Hematopoietic multipotent progenitor cell treated with erythropoietin and hydrocortisone succinate and interleukin-3 and kit ligand, for 15 days (in vitro differentiated cells): ENCODE measurements at regions not wholly inside any gene's neighbourhood (a gene's known extent, or its start where the extent isn't known, plus 50 kb on each side); places are given as distances from the start of the nearest gene placed in this dataset.
"Not testable (repeated sequence)": the region's sequence is repeated elsewhere in the genome, so short reads cannot be mapped to it uniquely, and the experiment has no call there.

Experiments used
- DNase-seq: peaks from one replicate; pipeline ENCODE4 v3.0.0-alpha.2; 2015; ENCODE audit warnings: low spot score

DNA sequence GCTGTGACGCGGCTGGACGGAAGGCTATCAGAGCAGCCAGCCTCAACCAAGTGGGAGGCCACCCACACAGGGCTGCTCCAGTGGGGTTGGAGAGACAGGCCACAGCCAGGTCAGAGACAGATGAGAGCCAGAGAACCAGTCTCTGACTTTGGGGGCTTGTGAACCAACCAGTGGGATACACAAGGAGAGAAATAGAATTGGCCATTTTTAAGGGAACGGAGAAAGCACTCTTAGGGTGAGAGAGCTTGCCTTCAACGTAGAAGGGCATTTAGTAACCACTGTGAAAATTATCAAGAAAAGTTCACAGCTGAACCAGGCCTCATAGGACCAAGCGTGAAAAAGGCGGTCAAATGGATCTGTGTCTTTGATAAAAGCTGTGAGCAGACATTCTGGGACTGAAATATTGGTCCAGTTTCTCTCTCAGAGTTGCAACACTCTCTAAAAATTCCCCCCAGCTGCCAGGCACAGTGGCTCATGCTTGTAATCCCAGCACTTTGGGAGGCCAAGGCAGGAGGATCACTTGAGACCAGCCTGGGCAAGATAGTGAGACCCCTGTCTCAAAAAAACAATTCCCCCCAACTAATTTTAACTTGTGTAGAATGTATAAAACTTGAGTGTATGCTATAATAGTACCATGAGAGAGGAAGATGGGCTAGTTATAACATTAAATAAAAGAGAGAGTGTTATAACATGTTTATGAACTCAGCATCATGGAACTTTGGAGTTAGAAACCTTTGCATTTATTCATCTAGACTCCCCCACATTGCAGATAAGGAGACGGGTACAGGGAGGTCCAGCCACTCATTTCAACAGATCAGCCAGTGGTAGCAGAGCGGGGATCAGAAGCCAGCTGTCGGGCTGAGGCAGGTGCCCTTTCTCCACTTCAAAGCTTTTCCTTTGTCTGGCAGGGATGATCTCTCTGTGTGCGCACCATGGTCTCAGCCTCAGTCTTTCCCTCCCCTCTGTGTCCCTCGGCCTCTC is 132.2 kb downstream of the NPIPB11 start:
- DNase-seq: not testable (repeated sequence)

DNA sequence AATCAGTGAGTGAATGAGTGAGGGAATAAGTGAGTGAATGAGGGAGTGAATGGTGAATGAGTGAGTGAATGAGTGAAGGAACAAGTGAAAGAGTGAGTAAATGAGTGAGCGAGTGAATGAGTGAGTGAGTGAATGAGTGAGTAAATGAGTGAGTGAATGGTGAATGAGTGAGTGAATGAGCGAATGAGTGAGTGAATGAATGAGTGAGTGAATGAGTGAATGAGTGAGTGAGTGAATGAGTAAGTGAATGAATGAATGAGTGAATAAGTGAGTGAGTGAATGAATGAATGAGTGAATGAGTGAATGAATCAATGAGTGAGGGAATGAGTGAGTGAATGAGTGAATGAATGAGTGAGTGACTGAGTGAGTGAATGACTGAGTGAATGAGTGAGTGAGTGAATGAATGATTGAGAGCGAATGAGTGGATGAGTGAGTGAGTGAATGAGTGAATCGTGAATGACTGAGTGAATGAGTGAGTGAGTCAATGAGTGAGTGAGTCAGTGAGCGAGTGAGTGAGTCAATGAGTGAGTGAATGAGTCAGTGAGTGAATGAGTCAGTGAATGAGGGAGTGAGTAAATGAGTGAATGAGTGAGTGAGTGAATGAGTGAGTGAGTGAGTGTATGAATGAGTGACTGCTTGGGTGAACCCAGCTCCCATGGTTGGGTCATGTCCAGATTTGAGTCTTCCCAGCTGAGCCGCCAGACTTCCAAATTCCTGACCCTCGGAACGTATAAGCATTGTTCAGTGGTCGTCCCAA is 133.0 kb downstream of the NPIPB11 start:
- not testable (repeated sequence) for DNase-seq

DNA sequence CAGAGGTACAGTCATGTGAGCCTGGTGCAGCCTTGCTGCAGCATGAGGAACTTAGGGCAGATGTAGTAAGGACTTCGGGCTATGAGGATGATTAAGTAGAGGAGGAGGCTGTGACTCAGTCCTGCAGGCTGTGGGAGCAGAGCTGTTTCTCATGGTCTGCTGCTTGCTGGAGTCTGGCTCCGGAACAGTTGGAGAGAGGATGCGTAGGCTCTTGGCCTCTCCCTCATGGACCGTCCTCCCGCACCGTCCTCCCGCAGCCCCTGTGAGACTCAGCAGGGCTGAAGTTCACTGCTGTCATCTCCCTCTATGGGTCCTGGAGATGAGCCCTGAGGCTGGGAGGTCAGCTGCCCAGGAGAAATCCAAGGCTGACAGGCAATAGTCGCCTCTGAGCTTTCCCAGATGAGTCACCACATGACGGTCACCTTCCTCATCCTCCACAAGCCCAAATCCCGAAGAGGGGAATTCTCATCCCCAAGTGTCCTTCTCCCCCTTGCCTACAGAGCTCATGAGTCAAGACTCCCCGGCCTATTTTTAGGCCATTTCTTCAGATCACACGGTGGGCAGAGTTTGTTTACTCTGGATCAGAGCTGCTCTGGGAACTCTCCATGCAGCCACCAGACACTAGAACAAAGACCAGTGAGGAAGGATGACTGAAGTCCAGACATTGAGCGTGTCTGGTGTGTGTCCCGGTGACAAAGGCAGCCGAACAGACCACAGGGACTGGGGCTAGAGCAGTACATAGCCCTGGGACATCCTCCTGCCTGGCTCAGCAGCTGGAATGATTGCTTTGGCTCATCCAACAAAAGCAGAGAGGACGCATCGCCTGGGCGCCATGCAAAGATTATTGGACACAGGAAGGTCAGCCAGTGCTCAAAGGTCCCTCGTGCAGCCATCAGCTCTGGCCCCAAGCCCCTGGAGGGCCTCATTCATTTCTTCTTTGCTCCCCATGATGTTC is 134.5 kb downstream of the NPIPB11 start:
- not testable (repeated sequence) for DNase-seq

DNA sequence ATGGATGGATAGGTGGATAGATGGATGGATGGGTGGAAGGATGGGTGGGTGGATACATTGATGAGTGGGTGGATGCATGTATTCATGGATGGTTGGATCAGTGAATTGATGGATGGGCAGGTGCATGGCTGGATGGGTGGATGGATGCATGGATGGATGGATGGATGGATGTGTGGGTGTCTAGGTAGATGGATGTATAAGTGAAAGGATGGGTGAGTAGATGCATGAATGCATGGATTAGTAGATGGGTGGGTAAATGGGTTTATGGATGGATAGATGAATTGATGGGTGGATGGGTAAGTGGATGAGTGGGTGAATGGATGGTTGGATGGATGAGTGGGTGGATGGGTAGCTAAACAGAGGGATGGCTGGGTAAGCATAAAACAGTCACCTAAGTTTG is 135.6 kb downstream of the NPIPB11 start:
- not testable (repeated sequence) for DNase-seq

DNA sequence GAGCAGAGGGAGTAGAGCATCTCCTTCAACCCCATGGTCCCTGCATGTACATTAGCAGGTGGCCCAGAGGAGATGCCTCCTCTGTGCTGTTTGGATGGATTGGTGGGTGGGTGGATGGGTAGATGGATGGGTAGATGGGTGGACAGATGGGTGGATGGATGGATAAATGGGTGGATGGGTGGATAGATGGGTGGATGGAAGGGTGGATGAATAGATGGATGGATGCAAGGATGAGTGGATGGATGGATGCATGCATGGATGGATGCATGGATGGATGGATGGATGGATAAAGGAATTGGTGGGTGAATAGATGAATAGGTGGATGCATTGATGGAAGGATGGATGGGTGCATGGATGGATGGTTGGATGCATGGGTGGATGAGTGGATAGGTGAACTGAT is 136.5 kb downstream of the NPIPB11 start:
- DNase-seq: not testable (repeated sequence)

DNA sequence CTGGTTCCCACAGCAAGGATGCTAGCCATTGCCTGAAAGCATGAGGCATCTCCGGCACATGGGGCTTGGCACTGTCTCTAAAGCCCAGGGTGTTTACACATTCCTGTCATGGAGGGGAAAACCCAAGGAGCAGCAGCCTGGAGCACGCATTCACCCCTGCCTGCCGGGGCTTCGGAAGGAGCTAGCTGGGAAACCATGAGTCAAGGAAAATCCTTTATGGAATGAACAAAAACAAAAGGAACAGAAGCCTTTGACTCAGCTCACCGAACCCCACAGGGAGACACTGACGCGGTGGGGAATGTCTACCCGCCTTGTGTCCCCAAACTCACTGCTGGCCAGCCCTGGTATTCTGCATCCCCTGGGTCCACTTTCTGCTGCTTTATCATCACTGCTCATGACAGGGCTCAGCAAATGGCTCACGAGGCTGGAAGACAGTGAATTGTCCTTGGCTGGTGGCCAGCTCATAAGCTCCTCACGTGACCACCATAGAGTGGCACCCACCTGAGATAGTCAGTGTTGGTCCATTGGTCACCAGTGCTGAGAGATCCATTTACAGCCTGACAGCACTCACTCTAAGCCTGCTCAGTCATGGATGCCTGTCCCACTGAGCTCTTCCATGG is 137.2 kb downstream of the NPIPB11 start:
- not testable (repeated sequence) for DNase-seq

DNA sequence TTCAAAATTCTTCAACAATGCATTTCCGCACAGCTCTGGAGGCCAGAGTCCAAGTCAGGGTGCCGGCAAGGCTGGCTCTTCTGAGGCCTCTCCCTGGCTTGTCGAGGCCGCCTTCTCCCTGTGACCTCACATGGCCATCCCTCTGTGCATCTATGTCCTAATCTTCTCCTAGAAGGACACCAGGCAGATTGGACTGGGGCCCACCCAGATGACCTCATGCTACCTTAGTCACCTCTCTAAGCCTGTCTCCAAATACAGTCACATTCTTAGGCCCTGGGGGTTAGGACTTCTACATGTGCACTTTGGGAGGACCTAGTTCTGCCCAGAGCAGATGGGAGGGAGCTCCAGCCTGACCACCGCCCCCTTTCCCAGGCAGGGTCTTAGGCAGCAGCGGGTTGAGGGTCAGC is 137.7 kb downstream of the NPIPB11 start:
- DNase-seq: not testable (repeated sequence)

DNA sequence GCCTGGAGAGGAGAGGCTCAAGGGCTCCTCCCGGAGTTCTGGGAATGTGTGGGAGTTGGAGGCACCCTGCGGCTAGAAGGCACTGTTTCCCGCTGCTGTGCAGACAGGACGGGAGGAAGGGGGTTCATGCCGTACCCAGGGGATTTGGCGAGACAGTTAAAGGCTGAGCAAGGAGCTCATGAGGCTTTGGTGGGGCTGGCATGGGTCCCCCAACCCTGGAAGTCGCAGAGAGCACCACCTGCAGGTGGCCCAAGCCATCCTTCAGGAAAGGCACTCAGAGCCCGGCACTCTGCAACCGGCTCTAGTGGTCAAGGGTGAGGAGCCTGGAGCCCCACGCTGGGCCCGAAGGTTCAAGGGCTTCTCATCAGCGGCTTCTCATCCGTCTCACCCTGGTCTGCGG is 138.2 kb downstream of the NPIPB11 start:
- DNase-seq: not testable (repeated sequence)

DNA sequence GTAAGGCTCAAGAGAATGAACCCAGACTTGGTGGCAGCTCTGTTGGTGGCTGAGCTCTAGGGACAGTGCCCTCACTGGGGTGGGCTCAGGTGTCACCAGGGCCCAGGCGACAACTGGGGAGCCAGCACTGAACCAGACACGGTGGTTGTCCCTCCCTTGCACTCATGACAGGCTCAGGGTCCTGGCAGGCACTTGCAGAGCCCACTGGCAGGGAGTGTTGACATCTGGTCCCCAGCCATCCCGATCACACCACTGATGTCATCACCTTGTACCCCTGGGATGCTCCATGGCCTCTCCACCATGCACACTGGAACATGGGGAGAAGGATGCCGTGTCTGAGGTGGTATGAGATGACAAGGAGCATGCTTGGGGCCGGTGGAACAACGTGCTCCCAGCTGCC is 138.6 kb downstream of the NPIPB11 start:
- not testable (repeated sequence) for DNase-seq

DNA sequence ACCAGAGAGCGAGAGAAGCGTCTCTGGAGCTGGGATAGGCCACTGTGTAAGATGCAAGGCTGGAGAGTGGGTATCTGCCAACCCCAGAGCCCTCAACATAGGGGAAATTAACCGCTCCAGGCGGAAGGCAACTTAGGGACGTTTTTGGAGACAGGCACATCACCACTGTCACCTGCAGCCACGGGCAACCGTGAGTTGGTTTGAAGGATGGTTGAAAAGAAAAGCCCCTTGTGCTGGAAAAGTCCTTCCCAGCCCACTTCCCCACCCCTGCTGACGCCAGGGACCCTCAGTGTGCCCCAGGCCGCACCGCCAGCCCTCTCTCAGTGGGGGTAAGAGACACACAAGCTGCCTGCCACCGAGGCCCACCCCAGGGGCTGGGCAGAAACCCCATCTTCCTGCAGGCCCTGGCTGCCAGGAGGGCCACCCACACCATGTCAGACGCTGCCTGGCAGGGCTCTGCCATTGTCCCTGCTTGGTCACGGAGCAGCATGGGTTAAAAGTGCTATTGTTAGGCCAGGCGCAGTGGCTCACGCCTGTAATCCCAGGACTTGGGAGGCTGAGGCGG is 139.4 kb downstream of the NPIPB11 start:
- DNase-seq: not testable (repeated sequence)

DNA sequence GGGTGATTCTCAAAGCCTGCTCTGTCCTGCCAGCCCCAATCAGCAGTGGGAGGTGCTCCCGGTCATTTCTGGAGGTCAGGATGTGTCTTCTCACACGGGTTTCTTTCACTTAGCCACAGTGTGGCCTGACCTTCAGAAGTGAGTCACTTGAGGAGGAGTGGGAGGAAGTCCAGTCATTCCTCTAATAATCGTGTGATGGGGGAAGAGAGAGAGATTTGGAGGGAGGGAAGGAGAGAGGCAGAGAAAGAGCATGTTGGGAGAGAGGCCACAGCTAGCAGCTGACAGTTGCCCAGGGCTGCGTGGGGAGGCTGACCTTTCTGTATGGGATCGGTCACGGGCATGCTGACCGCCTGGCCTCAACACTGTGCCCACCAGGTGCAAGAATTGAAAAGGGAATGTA is 139.9 kb downstream of the NPIPB11 start:
- DNase-seq: not testable (repeated sequence)

DNA sequence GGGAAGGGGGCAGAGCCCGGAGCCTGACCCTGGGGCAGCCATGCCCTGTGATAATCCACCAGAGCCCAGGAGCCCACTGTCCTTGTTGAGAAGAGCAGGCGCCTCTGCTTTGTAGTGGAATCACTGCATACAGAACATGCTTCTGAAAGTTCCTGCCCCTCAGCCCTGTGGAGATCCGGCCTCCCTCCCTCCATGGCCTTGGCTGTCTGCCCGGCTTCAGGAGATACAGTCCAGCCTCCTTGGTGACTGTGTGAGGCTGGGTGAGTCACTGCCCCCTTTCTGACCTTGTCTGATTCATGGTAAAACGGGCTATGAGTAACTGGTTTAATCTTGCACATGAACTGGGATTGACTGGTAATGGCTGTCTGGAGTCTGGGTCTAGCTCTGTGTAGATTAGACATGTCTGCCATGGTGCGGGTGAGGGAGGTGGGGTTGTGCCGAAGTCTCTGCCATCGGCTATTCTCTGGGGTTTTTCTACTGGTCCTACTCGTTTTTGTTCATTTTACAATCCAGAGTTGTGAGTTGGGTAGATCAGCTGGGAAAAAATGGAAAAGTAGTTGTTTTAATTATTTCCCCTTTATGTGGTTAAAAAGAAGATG is 141.2 kb downstream of the NPIPB11 start:
- DNase-seq: peak; percentile 28

DNA sequence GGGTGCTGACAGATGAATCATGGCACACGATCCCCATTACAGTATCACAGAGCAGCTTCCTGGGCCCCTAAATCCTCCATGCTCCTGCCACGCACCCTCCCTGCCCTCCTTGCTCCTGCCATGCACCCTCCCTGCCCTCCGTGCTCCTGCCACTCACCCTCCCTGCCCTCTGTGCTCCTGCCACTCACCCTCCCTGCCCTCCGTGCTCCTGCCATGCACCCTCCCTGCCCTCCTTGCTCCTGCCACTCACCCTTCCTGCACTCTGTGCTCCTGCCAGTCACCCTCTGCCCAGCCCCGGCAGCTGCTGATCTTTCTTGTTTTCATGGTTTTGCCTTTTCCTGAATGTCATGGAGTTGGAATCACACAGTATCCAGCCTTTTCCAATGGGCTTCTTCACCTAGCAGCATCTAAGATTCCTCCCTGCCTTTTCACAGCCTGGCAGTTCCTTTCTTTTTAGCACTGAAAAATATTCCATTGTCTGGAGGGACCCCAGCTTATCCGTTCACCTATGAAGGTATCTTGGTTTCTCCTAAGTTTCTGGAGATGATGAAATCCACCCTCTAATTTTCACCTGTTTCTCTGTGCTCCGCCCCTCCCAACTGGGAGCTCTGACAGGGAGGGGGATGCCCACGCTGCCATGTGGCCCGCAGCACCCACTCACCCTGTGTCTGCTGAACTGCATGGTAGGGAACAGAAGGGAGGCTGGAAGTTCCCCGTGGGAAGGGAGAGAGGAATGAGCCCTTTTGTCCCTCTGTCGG is 142.3 kb downstream of the NPIPB11 start:
- not testable (repeated sequence) for DNase-seq

DNA sequence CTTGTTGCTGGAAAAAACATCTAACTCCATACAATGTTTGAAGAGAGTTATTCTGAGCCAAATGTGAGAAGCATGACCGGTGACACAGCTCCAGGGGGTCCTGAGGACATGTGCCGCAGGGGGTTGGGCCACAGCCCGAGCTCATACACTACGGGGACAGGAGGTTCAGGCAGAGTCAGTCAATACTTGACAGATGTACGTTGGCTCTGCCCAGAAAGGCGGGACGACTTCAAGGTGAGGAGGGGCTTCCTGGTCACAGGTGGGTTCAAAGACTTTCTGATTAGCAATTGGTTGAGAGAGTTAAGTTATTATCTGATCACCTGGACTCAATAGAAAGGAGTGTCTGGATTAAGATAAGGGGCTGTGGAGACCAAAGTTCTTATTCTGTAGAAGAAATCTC is 143.8 kb downstream of the NPIPB11 start:
- not testable (repeated sequence) for DNase-seq

DNA sequence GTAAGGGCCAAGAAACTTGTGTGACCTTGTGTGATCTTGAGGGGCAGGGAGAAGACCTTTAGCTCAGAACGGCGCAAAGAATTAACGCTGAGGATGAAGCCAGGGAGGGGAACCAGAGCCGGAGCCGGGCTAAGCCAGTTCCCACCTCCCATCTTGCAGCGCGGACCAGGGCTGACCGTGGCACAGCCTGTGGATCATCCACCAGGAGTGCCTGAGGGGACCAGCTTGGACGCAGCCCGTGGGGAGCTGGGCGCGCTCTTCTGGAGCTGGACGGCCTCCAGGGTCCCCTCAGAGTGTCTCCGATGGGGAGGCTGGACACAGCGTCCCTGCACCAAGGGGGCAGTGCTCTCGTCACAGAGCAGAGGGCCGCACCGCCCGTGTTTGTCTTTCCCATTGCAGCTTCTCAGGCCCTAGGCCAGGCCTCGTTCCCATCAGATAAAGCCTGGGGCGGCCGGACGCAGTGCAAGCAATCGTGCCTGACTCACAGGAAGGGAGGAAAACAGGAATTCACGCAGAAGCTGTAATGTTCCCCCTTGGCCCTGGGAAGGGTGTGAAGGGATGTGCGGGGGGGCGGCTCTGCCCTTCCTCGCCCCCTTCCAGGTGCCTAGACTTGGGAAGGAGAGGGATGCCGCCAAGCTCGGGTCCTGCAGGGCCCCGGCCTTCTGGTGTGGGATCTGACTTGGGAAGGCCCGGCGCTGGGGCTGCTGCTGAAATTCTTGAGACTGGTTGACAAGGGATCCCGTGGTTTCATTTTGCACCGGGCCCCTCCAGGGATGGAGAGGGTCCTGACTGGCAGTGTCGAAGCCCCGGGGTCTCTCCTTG is 144.9 kb downstream of the NPIPB11 start:
- DNase-seq: not testable (repeated sequence)

DNA sequence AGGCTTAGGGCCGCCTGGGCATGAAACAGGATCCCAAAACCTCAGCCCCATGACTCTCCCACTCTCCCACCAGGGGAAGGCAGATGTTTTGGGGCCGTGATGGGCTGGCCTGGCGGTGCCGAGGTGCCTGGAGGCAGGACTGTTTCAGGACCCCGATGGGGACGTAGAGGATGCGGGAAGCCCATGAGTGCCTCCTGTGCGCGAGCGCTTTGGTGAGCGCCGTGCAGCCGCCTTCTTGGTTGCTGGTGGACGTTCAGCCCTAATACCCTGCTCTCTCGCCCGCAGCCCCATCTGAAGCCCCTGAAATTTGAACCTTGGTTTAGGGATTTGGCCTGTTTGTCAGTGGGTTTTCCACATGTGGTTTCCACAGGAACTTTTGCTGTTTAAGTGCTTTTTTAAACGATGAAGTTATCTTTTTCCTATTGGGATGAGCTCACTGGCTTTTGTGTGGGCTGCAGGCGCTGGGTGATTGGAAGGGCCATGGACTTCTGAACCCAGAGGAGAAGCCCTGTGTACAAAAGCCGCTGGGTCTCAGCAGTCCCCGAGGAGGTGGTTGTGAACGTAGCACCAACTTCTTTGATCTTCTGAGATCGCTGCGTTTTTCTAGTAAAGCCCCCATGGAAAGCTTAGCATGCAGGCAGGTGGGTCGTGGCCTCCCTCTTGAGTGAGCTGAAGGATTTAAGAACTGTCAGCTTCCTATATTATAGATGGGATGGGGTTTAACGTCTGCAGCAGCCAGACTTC is 145.7 kb downstream of the NPIPB11 start:
- DNase-seq: not testable (repeated sequence)

DNA sequence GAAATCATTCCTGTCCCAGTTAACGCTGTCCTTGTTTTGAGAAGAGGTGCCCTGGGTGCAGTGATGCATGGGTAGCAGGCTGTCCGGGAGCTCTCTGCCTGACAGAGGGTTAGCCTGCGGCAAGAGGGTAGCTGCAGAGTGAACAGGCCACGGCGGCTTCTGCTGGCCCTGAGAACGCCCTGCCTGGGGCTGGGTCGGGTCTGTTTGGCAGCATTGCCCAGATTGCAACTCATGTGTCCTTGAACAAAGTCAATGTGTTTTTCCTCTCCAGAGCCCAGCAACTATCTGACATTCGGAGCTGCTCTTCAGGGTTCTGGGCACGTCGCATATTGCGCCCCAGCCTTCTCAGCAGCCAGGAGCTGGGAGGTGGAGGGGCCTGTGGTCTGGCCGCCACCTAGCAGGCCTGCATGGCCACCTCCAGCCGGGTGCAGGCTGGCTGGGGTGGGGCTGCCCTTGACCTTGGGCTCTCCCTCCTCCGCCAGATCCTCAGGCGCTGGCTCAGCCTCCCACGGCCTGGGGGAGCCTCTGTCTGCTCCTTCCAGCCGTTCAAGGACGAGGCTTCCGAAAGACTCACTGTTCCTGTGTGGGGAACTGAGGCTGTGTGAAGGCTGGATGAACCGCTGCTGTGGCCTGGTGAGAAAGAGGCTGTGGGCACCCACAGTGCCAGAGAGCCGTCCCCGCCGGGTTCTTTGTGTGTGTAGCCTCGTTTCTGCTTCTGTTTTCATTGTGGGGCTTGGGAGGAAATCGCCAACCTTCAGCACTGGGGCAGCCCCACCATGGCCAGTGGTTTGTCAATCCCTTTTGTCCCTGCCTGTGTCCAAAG is 146.7 kb downstream of the NPIPB11 start:
- DNase-seq: not testable (repeated sequence)
